Mesothelial cell of epicardium (in vitro differentiated cells): ENCODE measurements at regions not wholly inside any gene's neighbourhood (a gene's known extent, or its start where the extent isn't known, plus 50 kb on each side); places are given as distances from the start of the nearest gene placed in this dataset.

ENCODE experiments used
- DNase-seq, 2 experiments: peaks; one replicate each; pipeline ENCODE4 v3.0.0; 2021; ENCODE audit warnings: low spot score in 2 of 2; ENCODE audit not compliant: unreplicated experiment in 2 of 2
- H3K27ac Mint-ChIP-seq: 2 replicates; pipeline ENCODE4 v1.8.0; 2021; ENCODE audit warnings: mixed read lengths
- H3K27me3 Mint-ChIP-seq: 2 replicates; pipeline ENCODE4 v1.8.0; 2021; ENCODE audit warnings: low read depth, mixed read lengths
- H3K36me3 Mint-ChIP-seq: 2 replicates; pipeline ENCODE4 v1.8.0; 2021; ENCODE audit warnings: mixed read lengths
- H3K4me1 Mint-ChIP-seq: 2 replicates; pipeline ENCODE4 v1.8.0; 2021; ENCODE audit warnings: mixed read lengths
- H3K4me3 Mint-ChIP-seq: 2 replicates; pipeline ENCODE4 v1.8.0; 2021; ENCODE audit warnings: mild to moderate bottlenecking, moderate library complexity, mixed read lengths
- H3K9me3 Mint-ChIP-seq: 2 replicates; pipeline ENCODE4 v1.8.0; 2021; ENCODE audit warnings: mixed read lengths
- CTCF ChIP-seq: fragments of 200-600 bp; sonication (generic); IDR thresholded peaks from one replicate; pipeline ENCODE4 v1.5.0; 2021; ENCODE audit warnings: antibody characterized with exemption; ENCODE audit not compliant: unreplicated experiment

- Mint-ChIP-seq H3K4me3 (no peak overlapping the region), H3K27ac (no peak overlapping the region), H3K36me3 (no peaks in the 10 kb centered on the region), H3K27me3 (peaks cover 15% of the 10 kb centered on the region), H3K4me1 (no peaks in the 10 kb centered on the region), H3K9me3 (peaks cover 15% of the 10 kb centered on the region)
- DNase-seq: no peak
- no peak for TF ChIP-seq CTCF
Observed at GRCh38 chr4:1470393-1470670, 64.1 kb upstream of the NKX1-1 start.

GRCh38 chr4:1469607-1470392, 63.6 kb upstream of the NKX1-1 start:
- DNase-seq: peak in 1 of 2 experiments; percentile 16
- Mint-ChIP-seq H3K9me3 (peaks cover 14% of the 10 kb centered on the region), H3K4me3 (no peak overlapping the region), H3K27me3 (peaks cover 15% of the 10 kb centered on the region), H3K36me3 (no peaks in the 10 kb centered on the region), H3K4me1 (no peaks in the 10 kb centered on the region), H3K27ac (no peak overlapping the region)
- no peak for TF ChIP-seq CTCF

- H3K9me3 Mint-ChIP-seq: peaks cover 14% of the 10 kb centered on the region
- no peaks in the 10 kb centered on the region for H3K36me3 Mint-ChIP-seq
- no peak for DNase-seq
- TF ChIP-seq CTCF: no peak
- no peaks in the 10 kb centered on the region for H3K4me1 Mint-ChIP-seq
- no peak overlapping the region for H3K27ac Mint-ChIP-seq
- no peak overlapping the region for H3K4me3 Mint-ChIP-seq
- peaks cover 11% of the 10 kb centered on the region for H3K27me3 Mint-ChIP-seq
Observed at GRCh38 chr4:1469043-1469442, 62.8 kb upstream of the NKX1-1 start.

- H3K4me1 Mint-ChIP-seq: peaks cover 4% of the 10 kb centered on the region
- peaks cover 12% of the 10 kb centered on the region for H3K27me3 Mint-ChIP-seq
- H3K4me3 Mint-ChIP-seq: no peak overlapping the region
- H3K9me3 Mint-ChIP-seq: peaks cover 14% of the 10 kb centered on the region
- H3K27ac Mint-ChIP-seq: no peak overlapping the region
- TF ChIP-seq CTCF: no peak
- no peak for DNase-seq
- H3K36me3 Mint-ChIP-seq: no peaks in the 10 kb centered on the region
Observed at GRCh38 chr4:1467581-1468458, 61.6 kb upstream of the NKX1-1 start.

- no peak for TF ChIP-seq CTCF
- no peak overlapping the region for H3K4me3 Mint-ChIP-seq
- H3K36me3 Mint-ChIP-seq: no peaks in the 10 kb centered on the region
- H3K27me3 Mint-ChIP-seq: peaks cover 14% of the 10 kb centered on the region
- DNase-seq: no peak
- H3K9me3 Mint-ChIP-seq: peaks cover 14% of the 10 kb centered on the region
- H3K4me1 Mint-ChIP-seq: peaks cover 4% of the 10 kb centered on the region
- no peak overlapping the region for H3K27ac Mint-ChIP-seq
Observed at GRCh38 chr4:1466863-1467165, 60.6 kb upstream of the NKX1-1 start.
